Activated T-cell treated with anti-CD3 and anti-CD28 coated beads, Interleukin-2, amount 50 U/mL, for 72 hours (primary cell): ENCODE measurements at regions not wholly inside any gene's neighbourhood (a gene's known extent, or its start where the extent isn't known, plus 50 kb on each side); places are given as distances from the start of the nearest gene placed in this dataset.

Experiments used
- ATAC-seq, 2 donors: fragments of 150-1000 bp; cut with Tn5 transposase; replicated peaks in 1 of 2; 2 replicates each; pipeline ENCODE4 v1.10.0; 2021; ENCODE audit warnings: moderate library complexity in 2 of 2, mild to moderate bottlenecking in 1 of 2
- DNase-seq, 2 donors: peaks; one replicate each; pipeline ENCODE4 v3.0.0; 2021 to 2022; ENCODE audit warnings: mixed read lengths in 1 of 2
- H3K27ac Mint-ChIP-seq: one replicate; pipeline ENCODE4 v1.8.0; 2022; ENCODE audit warnings: mild to moderate bottlenecking, moderate library complexity, mixed read lengths
- H3K27me3 Mint-ChIP-seq: one replicate; pipeline ENCODE4 v1.8.0; 2022; ENCODE audit warnings: low read depth, mixed read lengths
- H3K36me3 Mint-ChIP-seq, 2 donors: one replicate each; pipeline ENCODE4 v1.8.0; 2022; ENCODE audit warnings: mixed read lengths in 2 of 2, mild to moderate bottlenecking in 1 of 2; ENCODE audit not compliant: insufficient read depth in 2 of 2
- H3K4me1 Mint-ChIP-seq: one replicate; pipeline ENCODE4 v1.8.0; 2022; ENCODE audit warnings: low read depth, mixed read lengths
- H3K4me3 Mint-ChIP-seq, 2 donors: one replicate each; pipeline ENCODE4 v1.8.0; 2022; ENCODE audit warnings: mild to moderate bottlenecking in 2 of 2, mixed read lengths in 2 of 2, moderate library complexity in 2 of 2
- H3K9me3 Mint-ChIP-seq, 2 donors: one replicate each; pipeline ENCODE4 v1.8.0; 2022; ENCODE audit warnings: mixed read lengths in 2 of 2

DNA sequence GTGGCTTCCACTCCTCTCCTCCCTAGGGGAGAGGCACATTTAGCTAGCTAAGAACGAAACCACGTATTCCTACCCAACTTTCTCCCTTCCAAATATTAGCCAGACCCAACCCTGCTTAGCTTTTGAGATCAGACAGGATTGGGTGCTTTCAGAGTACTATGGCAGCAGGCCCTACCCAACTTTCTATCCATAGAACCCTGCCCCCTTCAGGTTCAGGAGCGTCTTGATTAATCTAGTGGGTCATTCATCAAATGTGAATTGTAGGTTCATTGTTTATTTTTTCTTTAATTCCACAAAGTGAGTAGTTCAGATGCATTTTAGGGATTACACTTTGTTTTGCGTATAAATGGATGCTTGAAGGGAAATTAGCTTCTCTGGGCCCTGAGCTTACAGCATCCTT lies 188.3 kb downstream of the MIB1 start:
- H3K36me3 Mint-ChIP-seq = peaks cover 0 to 2% of the 10 kb centered on the region in 2 donors
- ATAC-seq = no peak
- no peak overlapping the region for H3K27ac Mint-ChIP-seq
- no peaks in the 10 kb centered on the region for H3K4me1 Mint-ChIP-seq
- H3K9me3 Mint-ChIP-seq = no peaks in the 10 kb centered on the region
- no peak overlapping the region for H3K4me3 Mint-ChIP-seq
- DNase-seq = no peak
- H3K27me3 Mint-ChIP-seq = no peaks in the 10 kb centered on the region

- Mint-ChIP-seq H3K9me3 (no peaks in the 10 kb centered on the region), H3K4me3 (no peak overlapping the region), H3K36me3 (peaks cover 0 to 2% of the 10 kb centered on the region in 2 donors), H3K27me3 (no peaks in the 10 kb centered on the region), H3K27ac (no peak overlapping the region), H3K4me1 (no peaks in the 10 kb centered on the region)
- ATAC-seq (no peak), DNase-seq (no peak)
These were observed 189.6 kb downstream of the MIB1 start for GRCh38 chr18:21930177-21930576.

DNA sequence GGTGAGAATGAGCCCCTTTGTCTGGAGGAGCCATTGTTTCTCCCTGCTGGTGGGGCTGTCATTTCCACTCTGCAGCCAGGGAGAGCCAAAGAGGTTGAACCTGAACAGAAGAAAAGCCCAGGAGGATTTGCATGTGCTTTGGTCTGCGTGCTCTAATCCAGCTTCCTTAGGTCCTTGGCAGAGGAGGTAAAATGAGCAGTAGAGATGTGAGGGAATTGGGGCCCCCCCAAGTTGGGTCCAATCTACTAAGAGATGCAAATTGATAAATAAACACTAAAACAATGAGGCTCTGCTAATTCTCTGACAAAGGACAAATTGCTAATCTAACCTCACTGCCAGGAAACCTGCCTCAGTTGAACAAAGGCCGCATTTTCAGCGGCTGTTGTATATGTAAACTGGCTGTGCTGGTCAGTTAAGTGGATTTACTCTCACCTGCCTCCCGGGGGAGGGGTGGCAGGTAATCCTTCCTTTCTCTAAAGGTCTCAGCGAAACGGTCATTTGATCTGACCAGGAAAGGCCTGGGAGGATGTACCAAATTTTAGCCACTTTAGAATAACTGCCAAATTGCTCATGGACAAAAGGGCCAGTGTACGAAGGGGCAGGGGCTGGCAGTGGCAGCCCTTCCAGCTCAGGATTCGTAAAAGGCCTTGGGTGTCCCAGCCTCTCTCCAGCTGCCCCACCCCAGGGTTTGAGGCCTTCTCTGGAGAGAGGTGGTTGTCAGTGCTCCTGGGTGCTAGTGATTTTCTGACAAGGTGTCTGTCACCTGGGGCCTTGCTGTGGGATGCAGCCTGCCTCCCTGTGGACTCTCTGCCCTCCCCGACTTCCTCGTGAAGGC lies 193.6 kb downstream of the MIB1 start:
- H3K27me3 Mint-ChIP-seq = peaks cover 8% of the 10 kb centered on the region
- H3K4me1 Mint-ChIP-seq = no peaks in the 10 kb centered on the region

DNA sequence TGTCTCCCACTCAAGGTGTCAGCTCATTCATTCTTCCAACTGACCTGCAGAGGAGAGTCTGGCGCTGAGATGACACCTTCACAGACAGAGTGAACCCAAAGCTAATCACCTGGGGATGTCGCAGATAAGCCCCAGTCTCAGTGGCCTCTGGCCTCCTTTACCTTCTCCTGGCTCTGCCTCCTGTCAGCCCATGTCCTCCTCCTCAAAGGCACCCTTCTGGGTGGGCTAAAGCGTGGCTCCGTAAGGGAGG lies 194.1 kb downstream of the MIB1 start:
- ATAC-seq (no peak), DNase-seq (no peak)
- Mint-ChIP-seq H3K27ac (no peak overlapping the region), H3K4me1 (no peaks in the 10 kb centered on the region), H3K4me3 (no peak overlapping the region), H3K27me3 (peaks cover 11% of the 10 kb centered on the region), H3K36me3 (no peaks in the 10 kb centered on the region), H3K9me3 (no peaks in the 10 kb centered on the region)

More for the DNA sequence above, 193.6 kb downstream of the MIB1 start:
- no peak for DNase-seq
- H3K27ac Mint-ChIP-seq = no peak overlapping the region
- ATAC-seq = no peak
- no peak overlapping the region for H3K4me3 Mint-ChIP-seq
- H3K36me3 Mint-ChIP-seq = no peaks in the 10 kb centered on the region
- H3K9me3 Mint-ChIP-seq = no peaks in the 10 kb centered on the region

DNA sequence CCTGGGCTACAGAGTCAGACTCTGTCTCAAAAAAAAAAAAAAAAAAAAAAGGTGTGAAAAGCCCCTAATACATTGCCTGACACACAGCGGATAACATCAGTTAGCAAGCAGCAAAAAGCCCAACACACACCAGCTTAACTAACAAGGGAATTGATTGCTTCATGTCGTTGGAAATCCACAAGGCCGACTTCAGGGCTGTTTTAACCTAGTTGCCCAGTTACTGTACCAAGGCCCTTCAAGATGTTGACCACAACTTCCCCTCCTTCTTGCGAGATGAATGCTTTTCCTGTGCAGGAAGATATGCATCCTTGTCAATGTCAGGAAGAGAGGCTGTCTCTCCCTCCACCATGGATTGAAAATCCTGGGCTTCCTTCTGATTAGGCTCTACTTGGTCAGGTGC lies 202.9 kb downstream of the MIB1 start:
- Mint-ChIP-seq H3K4me1 (no peaks in the 10 kb centered on the region), H3K9me3 (no peaks in the 10 kb centered on the region), H3K27ac (no peak overlapping the region), H3K27me3 (peaks cover 20% of the 10 kb centered on the region), H3K36me3 (no peaks in the 10 kb centered on the region), H3K4me3 (no peak overlapping the region)
- ATAC-seq = no peak
- no peak for DNase-seq

DNA sequence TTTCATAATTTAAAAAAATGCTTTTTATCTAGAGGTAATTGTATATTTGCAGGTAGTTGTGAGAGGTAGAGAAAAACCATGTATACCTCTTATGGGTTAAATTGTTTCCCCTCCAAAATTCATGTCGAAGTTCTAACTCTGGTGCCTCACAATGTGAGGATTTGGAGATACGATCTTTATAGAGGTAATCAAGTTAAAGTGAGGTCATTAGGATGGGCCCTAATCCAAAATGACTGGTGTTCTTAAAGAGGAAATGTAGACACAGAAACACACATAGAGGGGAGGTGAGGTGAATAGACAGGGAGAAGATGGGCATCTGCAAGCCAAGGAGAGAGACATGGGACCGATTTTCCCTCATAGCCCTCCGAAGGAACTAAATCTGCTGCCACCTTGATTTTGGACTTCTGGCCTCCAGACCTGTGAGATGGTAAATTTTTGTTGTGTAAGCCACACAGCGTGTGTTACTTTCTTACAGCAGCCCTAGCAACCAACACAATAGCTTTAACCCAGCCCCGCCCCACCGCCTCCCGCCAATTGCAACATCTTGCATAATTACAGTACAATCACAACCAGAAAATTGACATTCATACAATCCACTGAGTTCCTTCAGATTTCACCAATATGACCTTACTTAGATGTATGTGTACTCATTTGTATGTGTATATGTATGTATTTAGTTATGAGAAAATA lies 208.9 kb downstream of the MIB1 start:
- H3K9me3 Mint-ChIP-seq = no peaks in the 10 kb centered on the region
- H3K27me3 Mint-ChIP-seq = peaks cover 23% of the 10 kb centered on the region
- H3K4me1 Mint-ChIP-seq = no peaks in the 10 kb centered on the region
- no peak for ATAC-seq
- H3K4me3 Mint-ChIP-seq = no peak overlapping the region
- no peaks in the 10 kb centered on the region for H3K36me3 Mint-ChIP-seq
- no peak for DNase-seq
- H3K27ac Mint-ChIP-seq = no peak overlapping the region

DNA sequence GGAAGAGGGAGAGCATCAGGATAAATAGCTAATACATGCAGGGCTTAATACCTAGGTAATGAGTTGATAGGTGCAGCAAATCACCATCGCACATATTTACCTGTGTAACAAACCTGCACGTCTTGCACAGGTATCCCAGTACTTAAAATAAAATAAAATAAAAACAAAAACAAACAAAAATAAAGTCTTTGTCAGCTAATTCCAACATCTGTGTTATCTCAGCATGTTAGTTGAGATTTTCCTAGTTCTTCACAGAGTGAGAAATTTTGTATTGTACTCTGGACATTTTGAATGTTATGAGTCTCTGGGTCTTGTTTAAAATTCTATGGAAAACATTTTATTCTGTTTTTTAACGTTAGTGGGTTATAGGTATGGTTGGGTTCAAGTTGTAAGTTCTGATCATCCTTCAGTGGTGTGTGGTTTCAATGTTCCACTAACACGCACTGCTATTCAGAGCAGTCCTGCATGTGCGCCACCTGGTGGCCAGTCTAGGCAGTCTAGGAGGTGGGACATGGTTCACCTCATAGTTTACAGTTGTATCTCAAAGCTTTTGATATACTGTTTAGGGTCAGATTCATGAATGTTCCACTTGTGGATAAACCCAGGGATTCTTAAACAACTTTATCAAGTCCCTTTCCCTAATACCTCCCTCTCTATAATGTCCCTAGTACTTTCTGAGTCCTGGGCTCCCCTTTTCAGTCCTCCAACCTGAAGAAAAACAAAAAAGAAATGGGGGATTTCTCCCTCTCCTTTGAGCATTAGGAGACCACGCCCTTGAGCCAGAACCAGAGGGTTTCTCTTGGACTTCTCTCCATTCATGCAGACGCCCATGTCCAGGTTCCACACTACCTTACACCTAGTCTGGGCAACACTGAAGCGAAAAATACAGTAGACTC lies 213.4 kb upstream of the GATA6 start:
- H3K9me3 Mint-ChIP-seq = no peaks in the 10 kb centered on the region
- no peaks in the 10 kb centered on the region for H3K4me1 Mint-ChIP-seq
- DNase-seq = peak; percentile 73 to 81
- H3K27ac Mint-ChIP-seq = no peak overlapping the region
- no peaks in the 10 kb centered on the region for H3K36me3 Mint-ChIP-seq
- ATAC-seq = peak; percentile 87 to 90
- no peak overlapping the region for H3K4me3 Mint-ChIP-seq
- peaks cover 23% of the 10 kb centered on the region for H3K27me3 Mint-ChIP-seq

GRCh38 chr18:21958263-21958662 lies 211.1 kb upstream of the GATA6 start:
- no peak for ATAC-seq
- Mint-ChIP-seq H3K4me1 (no peaks in the 10 kb centered on the region), H3K27ac (no peak overlapping the region), H3K4me3 (no peak overlapping the region), H3K36me3 (no peaks in the 10 kb centered on the region), H3K27me3 (peaks cover 25% of the 10 kb centered on the region), H3K9me3 (no peaks in the 10 kb centered on the region)
- DNase-seq = no peak

GRCh38 chr18:21958707-21959450 lies 210.5 kb upstream of the GATA6 start:
- peaks cover 25% of the 10 kb centered on the region for H3K27me3 Mint-ChIP-seq
- no peak overlapping the region for H3K27ac Mint-ChIP-seq
- no peaks in the 10 kb centered on the region for H3K4me1 Mint-ChIP-seq
- H3K9me3 Mint-ChIP-seq = no peaks in the 10 kb centered on the region
- DNase-seq = no peak
- no peak overlapping the region for H3K4me3 Mint-ChIP-seq
- H3K36me3 Mint-ChIP-seq = no peaks in the 10 kb centered on the region
- ATAC-seq = no peak

DNA sequence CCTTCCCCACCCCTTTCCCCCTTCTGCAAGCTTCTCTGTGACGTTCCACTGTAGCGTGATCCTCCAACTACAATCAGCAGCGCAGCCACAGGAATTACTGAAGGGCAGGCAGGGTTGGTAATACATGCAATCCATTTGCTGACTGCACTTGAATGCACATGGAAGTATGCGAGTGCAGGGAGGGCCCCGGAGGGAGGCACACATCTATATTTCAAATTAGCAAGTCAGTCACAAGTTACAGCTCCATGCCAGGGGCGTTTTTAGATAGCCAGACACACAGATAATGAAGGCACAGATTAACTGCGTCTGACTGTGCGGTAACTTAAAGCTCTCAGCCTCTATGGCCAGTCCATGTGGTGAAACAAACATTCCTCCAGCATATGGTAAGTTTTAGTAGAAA lies 209.2 kb upstream of the GATA6 start:
- DNase-seq (no peak), ATAC-seq (no peak)
- H3K4me1 Mint-ChIP-seq = no peaks in the 10 kb centered on the region
- no peaks in the 10 kb centered on the region for H3K9me3 Mint-ChIP-seq
- no peak overlapping the region for H3K4me3 Mint-ChIP-seq
- peaks cover 14% of the 10 kb centered on the region for H3K27me3 Mint-ChIP-seq
- H3K27ac Mint-ChIP-seq = no peak overlapping the region
- H3K36me3 Mint-ChIP-seq = no peaks in the 10 kb centered on the region

DNA sequence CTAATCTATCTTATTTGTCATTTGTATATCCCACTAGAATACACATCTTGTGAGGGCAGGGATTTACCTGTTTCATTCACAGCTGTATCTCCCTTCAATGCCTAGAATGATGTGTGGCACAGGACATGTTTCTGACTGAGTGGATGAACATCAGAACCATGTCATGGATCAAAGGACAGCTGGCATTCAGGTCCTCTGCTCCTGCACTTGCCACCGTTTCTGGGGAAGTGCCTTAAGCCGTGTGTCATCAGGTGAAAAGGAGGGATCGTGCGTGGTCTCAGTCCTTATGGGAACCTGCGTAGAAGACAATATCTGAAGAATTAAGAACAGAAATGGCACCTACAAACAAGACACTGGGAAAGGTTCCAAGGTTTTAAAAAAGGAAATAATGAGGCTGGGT lies 206.1 kb upstream of the GATA6 start:
- DNase-seq (no peak), ATAC-seq (no peak)
- Mint-ChIP-seq H3K36me3 (no peaks in the 10 kb centered on the region), H3K9me3 (no peaks in the 10 kb centered on the region), H3K4me1 (no peaks in the 10 kb centered on the region), H3K4me3 (no peak overlapping the region), H3K27me3 (peaks cover 4% of the 10 kb centered on the region), H3K27ac (no peak overlapping the region)

- no peaks in the 10 kb centered on the region for H3K4me1 Mint-ChIP-seq
- ATAC-seq (no peak), DNase-seq (no peak)
- no peak overlapping the region for H3K27ac Mint-ChIP-seq
- peaks cover 1% of the 10 kb centered on the region for H3K27me3 Mint-ChIP-seq
- no peaks in the 10 kb centered on the region for H3K9me3 Mint-ChIP-seq
- no peaks in the 10 kb centered on the region for H3K36me3 Mint-ChIP-seq
- no peak overlapping the region for H3K4me3 Mint-ChIP-seq
These were observed 201.1 kb upstream of the GATA6 start for GRCh38 chr18:21968338-21968737.

- Mint-ChIP-seq H3K27me3 (no peaks in the 10 kb centered on the region), H3K9me3 (no peaks in the 10 kb centered on the region), H3K4me1 (no peaks in the 10 kb centered on the region), H3K27ac (no peak overlapping the region), H3K4me3 (no peak overlapping the region), H3K36me3 (no peaks in the 10 kb centered on the region)
- DNase-seq = no peak
- ATAC-seq = no peak
These were observed 197.1 kb upstream of the GATA6 start for GRCh38 chr18:21972281-21972680.
